Left renal pelvis (tissue), 4 donors: ENCODE measurements at regions not wholly inside any gene's neighbourhood (a gene's known extent, or its start where the extent isn't known, plus 50 kb on each side); places are given as distances from the start of the nearest gene placed in this dataset.
"Not testable (repeated sequence)": the region's sequence is repeated elsewhere in the genome, so short reads cannot be mapped to it uniquely, and the experiment has no call there.

Experiments used
- DNase-seq, 4 donors: peaks; one replicate each; pipeline ENCODE4 v3.0.0-alpha.2; 2013; ENCODE audit warnings: low read depth in 4 of 4, low spot score in 3 of 4

- DNase-seq = no peak
Measured at GRCh38 chr2:56018267-56018666, 94.7 kb upstream of the EFEMP1 start.

- DNase-seq = no peak
Measured at GRCh38 chr2:56021136-56021474, 97.5 kb upstream of the EFEMP1 start.

GRCh38 chr2:56021579-56021978 is 98.0 kb upstream of the EFEMP1 start:
- no peak for DNase-seq

- no peak for DNase-seq
Measured at GRCh38 chr2:56025469-56026193, 102.0 kb upstream of the EFEMP1 start.

GRCh38 chr2:56026828-56027227 is 103.2 kb upstream of the EFEMP1 start:
- DNase-seq = no peak

- no peak for DNase-seq
Measured at GRCh38 chr2:56030062-56030461, 106.5 kb upstream of the EFEMP1 start.

GRCh38 chr2:56030901-56031300 is 107.3 kb upstream of the EFEMP1 start:
- no peak for DNase-seq

GRCh38 chr2:56034258-56034657 is 110.7 kb upstream of the EFEMP1 start:
- DNase-seq = no peak

GRCh38 chr2:56040189-56040588 is 116.6 kb upstream of the EFEMP1 start:
- DNase-seq = no peak

GRCh38 chr2:56040834-56041233 is 117.3 kb upstream of the EFEMP1 start:
- DNase-seq = no peak

GRCh38 chr2:56047136-56047535 is 123.6 kb upstream of the EFEMP1 start:
- no peak for DNase-seq

- no peak for DNase-seq
Measured at GRCh38 chr2:56049233-56049845, 125.8 kb upstream of the EFEMP1 start.

- no peak for DNase-seq
Measured at GRCh38 chr2:56053679-56054078, 130.1 kb upstream of the EFEMP1 start.

- no peak for DNase-seq
Measured at GRCh38 chr2:56055405-56055804, 128.4 kb upstream of the CCDC85A start.

GRCh38 chr2:56061327-56061726 is 122.5 kb upstream of the CCDC85A start:
- DNase-seq = not testable (repeated sequence)

GRCh38 chr2:56068746-56069145 is 115.0 kb upstream of the CCDC85A start:
- DNase-seq = no peak

- peak in 2 of 4 donors; percentile 3 to 6 for DNase-seq
Measured at GRCh38 chr2:56077359-56077915, 106.4 kb upstream of the CCDC85A start.

- no peak for DNase-seq
Measured at GRCh38 chr2:56082665-56083064, 101.1 kb upstream of the CCDC85A start.

GRCh38 chr2:56084111-56084901 is 99.5 kb upstream of the CCDC85A start:
- DNase-seq = no peak

- DNase-seq = no peak
Measured at GRCh38 chr2:56086336-56086735, 97.5 kb upstream of the CCDC85A start.

GRCh38 chr2:56088411-56088810 is 95.4 kb upstream of the CCDC85A start:
- DNase-seq = no peak

GRCh38 chr2:56089931-56090330 is 93.9 kb upstream of the CCDC85A start:
- no peak for DNase-seq
